A549 (cell line): ENCODE measurements at regions not wholly inside any gene's neighbourhood (a gene's known extent, or its start where the extent isn't known, plus 50 kb on each side); places are given as distances from the start of the nearest gene placed in this dataset.

Experiments used
- CHD2 ChIP-seq: fragments of 150-350 bp; IDR thresholded peaks from 2 replicates; pipeline ENCODE4 v1.6.1; 2014; ENCODE audit warnings: low read length; ENCODE audit not compliant: partially characterized antibody
- CTCF ChIP-seq: fragments of >200 bp; sonication (Bioruptor Twin); formaldehyde crosslinking; IDR thresholded peaks from 3 replicates; pipeline ENCODE4 v1.5.1; 2016
- EP300 ChIP-seq, 2 experiments: fragments of >200 bp; sonication (Bioruptor Twin); formaldehyde crosslinking; IDR thresholded peaks; 2 replicates in 1 of 2; 3 replicates in 1 of 2; pipeline ENCODE4 v1.6.1; 2016 to 2017
- RAD21 ChIP-seq, 2 experiments: fragments of >200 bp in 1 of 2; sonication (Bioruptor Twin) in 1 of 2; formaldehyde crosslinking in 1 of 2; IDR thresholded peaks in 1 of 2; conservative IDR thresholded peaks in 1 of 2; 2 replicates in 1 of 2; 3 replicates in 1 of 2; pipeline ENCODE4 v1.6.1; 2012 to 2018; ENCODE audit warnings: inconsistent platforms in 1 of 2
- REST ChIP-seq: fragments of 200-600 bp; sonication (generic); IDR thresholded peaks from 2 replicates; pipeline ENCODE4 v1.6.1; 2016; ENCODE audit warnings: antibody characterized with exemption, mild to moderate bottlenecking, moderate library complexity
- SMC3 ChIP-seq: fragments of >200 bp; sonication (Bioruptor Twin); formaldehyde crosslinking; IDR thresholded peaks from 3 replicates; pipeline ENCODE4 v1.6.1; 2018; ENCODE audit warnings: inconsistent platforms
- TF ChIP-seq, protein P1 (sequence below): fragments of 450-650 bp; IDR thresholded peaks from 2 replicates; pipeline ENCODE4 v1.6.1; 2014; ENCODE audit warnings: antibody characterized with exemption

GRCh38 chr13:106332621-106333020 is 202.8 kb downstream of the EFNB2 start:
- no peak for TF ChIP-seq EP300 (IDR thresholded peaks at IDR 0.05)
- TF ChIP-seq RAD21 (conservative IDR thresholded peaks at IDR 0.05 in 1 of 2, IDR thresholded peaks at IDR 0.05 in 1 of 2): no peak
- TF ChIP-seq CHD2: no peak
- TF ChIP-seq REST: no peak
- TF ChIP-seq CTCF: no peak
- TF ChIP-seq SMC3: no peak
- TF ChIP-seq, protein P1, sequence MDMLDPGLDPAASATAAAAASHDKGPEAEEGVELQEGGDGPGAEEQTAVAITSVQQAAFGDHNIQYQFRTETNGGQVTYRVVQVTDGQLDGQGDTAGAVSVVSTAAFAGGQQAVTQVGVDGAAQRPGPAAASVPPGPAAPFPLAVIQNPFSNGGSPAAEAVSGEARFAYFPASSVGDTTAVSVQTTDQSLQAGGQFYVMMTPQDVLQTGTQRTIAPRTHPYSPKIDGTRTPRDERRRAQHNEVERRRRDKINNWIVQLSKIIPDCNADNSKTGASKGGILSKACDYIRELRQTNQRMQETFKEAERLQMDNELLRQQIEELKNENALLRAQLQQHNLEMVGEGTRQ: no peak
